GM23338 (cell line): ENCODE measurements at regions not wholly inside any gene's neighbourhood (a gene's known extent, or its start where the extent isn't known, plus 50 kb on each side); places are given as distances from the start of the nearest gene placed in this dataset.

Experiments used
- ATAC-seq: fragments of 200-7000 bp; cut with Tn5 transposase; 3 replicates; pipeline ENCODE4 v1.9.1; 2020
- DNase-seq: peaks from one replicate; pipeline ENCODE4 v3.0.0-alpha.2; 2015; ENCODE audit warnings: low spot score
- H2AFZ ChIP-seq: fragments of 200-600 bp; sonication (generic); 2 replicates; pipeline ENCODE4 v1.8.0; 2016; ENCODE audit warnings: antibody characterized with exemption, mild to moderate bottlenecking, moderate library complexity
- H3F3A ChIP-seq: fragments of 200-600 bp; sonication (generic); replicated peaks from 2 replicates; pipeline ENCODE4 v1.8.0; 2017; ENCODE audit warnings: antibody characterized with exemption, mixed run types, low read depth
- H3K27ac ChIP-seq: fragments of 200-600 bp; sonication (generic); 2 replicates; pipeline ENCODE4 v1.6.1; 2016; ENCODE audit warnings: low read depth
- H3K27me3 ChIP-seq: fragments of 200-600 bp; sonication (generic); 2 replicates; pipeline ENCODE4 v1.8.0; 2016; ENCODE audit warnings: mild to moderate bottlenecking, mixed run types, moderate library complexity; ENCODE audit not compliant: insufficient read depth
- H3K36me3 ChIP-seq: fragments of 200-600 bp; sonication (generic); 2 replicates; pipeline ENCODE4 v1.8.0; 2016; ENCODE audit warnings: mild to moderate bottlenecking; ENCODE audit not compliant: insufficient read depth
- H3K4me1 ChIP-seq: fragments of 200-600 bp; sonication (generic); 2 replicates; pipeline ENCODE4 v1.8.0; 2016; ENCODE audit warnings: mild to moderate bottlenecking, moderate library complexity; ENCODE audit not compliant: insufficient read depth
- H3K4me2 ChIP-seq: fragments of 200-600 bp; sonication (generic); 2 replicates; pipeline ENCODE4 v1.7.1; 2017; ENCODE audit warnings: mixed run types
- H3K4me3 ChIP-seq: fragments of 200-600 bp; sonication (generic); 2 replicates; pipeline ENCODE4 v1.6.1; 2016; ENCODE audit warnings: mixed run types
- H3K79me2 ChIP-seq: fragments of 200-600 bp; sonication (generic); replicated peaks from 2 replicates; pipeline ENCODE4 v1.8.0; 2017; ENCODE audit warnings: mild to moderate bottlenecking; ENCODE audit not compliant: insufficient read depth
- H3K9me2 ChIP-seq: fragments of 200-600 bp; sonication (generic); 2 replicates; pipeline ENCODE4 v1.8.0; 2017; ENCODE audit not compliant: insufficient read depth
- H4K20me1 ChIP-seq: fragments of 200-600 bp; sonication (generic); replicated peaks from 2 replicates; pipeline ENCODE4 v1.8.0; 2017; ENCODE audit warnings: mild to moderate bottlenecking; ENCODE audit not compliant: insufficient read depth
- H3K27ac Mint-ChIP-seq: 2 replicates; pipeline ENCODE4 v1.8.0; 2020; ENCODE audit warnings: inconsistent platforms, mild to moderate bottlenecking, moderate library complexity, mixed read lengths
- H3K27me3 Mint-ChIP-seq: 3 replicates; pipeline ENCODE4 v1.8.0; 2022; ENCODE audit warnings: low read depth, mild to moderate bottlenecking, moderate library complexity, mixed read lengths, inconsistent platforms; ENCODE audit not compliant: insufficient read depth, poor library complexity
- H3K36me3 Mint-ChIP-seq: 3 replicates; pipeline ENCODE4 v1.8.0; 2021; ENCODE audit warnings: low read depth, mild to moderate bottlenecking, inconsistent platforms, moderate library complexity, mixed read lengths
- H3K4me1 Mint-ChIP-seq: 3 replicates; pipeline ENCODE4 v1.8.0; 2020; ENCODE audit warnings: mild to moderate bottlenecking, inconsistent platforms, mixed read lengths
- H3K4me3 Mint-ChIP-seq: 3 replicates; pipeline ENCODE4 v1.8.0; 2021; ENCODE audit warnings: moderate library complexity, mild to moderate bottlenecking, inconsistent platforms, mixed read lengths
- H3K9me3 Mint-ChIP-seq: 3 replicates; pipeline ENCODE4 v1.8.0; 2020; ENCODE audit warnings: moderate library complexity, mild to moderate bottlenecking, inconsistent platforms, mixed read lengths
- CREB1 ChIP-seq: fragments of 250-450 bp; sonication (Bioruptor Pico); IDR thresholded peaks from 2 replicates; pipeline ENCODE4 v1.5.0; 2020; ENCODE audit warnings: low read depth, mild to moderate bottlenecking, moderate library complexity
- CTCF ChIP-seq, 2 experiments: fragments of 200-600 bp in 1 of 2; sonication (generic) in 1 of 2; conservative IDR thresholded peaks; 2 replicates each; pipeline versions ENCODE4 v1.5.1 to v1.6.1; 2016 to 2017; ENCODE audit warnings: antibody characterized with exemption in 2 of 2, low read depth in 2 of 2, mild to moderate bottlenecking in 2 of 2, moderate library complexity in 1 of 2
- EZH2 ChIP-seq: fragments of 200-600 bp; sonication (generic); IDR thresholded peaks from one replicate; pipeline ENCODE4 v1.8.0; 2017; ENCODE audit warnings: antibody characterized with exemption, mild to moderate bottlenecking, low read depth; ENCODE audit not compliant: unreplicated experiment
- EZH2phosphoT487 ChIP-seq: fragments of 200-600 bp; sonication (generic); IDR thresholded peaks from one replicate; pipeline ENCODE4 v1.8.1; 2018; ENCODE audit warnings: antibody characterized with exemption; ENCODE audit not compliant: unreplicated experiment
- JUNB ChIP-seq: IDR thresholded peaks from one replicate; pipeline ENCODE4 v1.6.1; 2016; ENCODE audit warnings: antibody characterized with exemption; ENCODE audit not compliant: unreplicated experiment
- NANOG ChIP-seq: IDR thresholded peaks from 2 replicates; pipeline ENCODE4 v1.6.1; 2016; ENCODE audit warnings: antibody characterized with exemption, borderline replicate concordance
- POLR2AphosphoS5 ChIP-seq: IDR thresholded peaks from 2 replicates; pipeline ENCODE4 v1.6.1; 2016; ENCODE audit warnings: antibody characterized with exemption, low read depth
- STAT1 ChIP-seq: IDR thresholded peaks from one replicate; pipeline ENCODE4 v1.6.1; 2016; ENCODE audit warnings: antibody characterized with exemption; ENCODE audit not compliant: unreplicated experiment
- ZNF114 ChIP-seq: fragments of 250-450 bp; sonication (Bioruptor Pico); IDR thresholded peaks from 2 replicates; pipeline ENCODE4 v1.5.0; 2020; ENCODE audit warnings: mild to moderate bottlenecking, moderate library complexity
- ZNF331 ChIP-seq: fragments of 250-450 bp; sonication (Bioruptor Pico); IDR thresholded peaks from 2 replicates; pipeline ENCODE4 v1.5.0; 2020; ENCODE audit warnings: low read depth, mild to moderate bottlenecking, moderate library complexity
- TF ChIP-seq, protein P1 (sequence below): fragments of 250-450 bp; sonication (Bioruptor Pico); IDR thresholded peaks from 2 replicates; pipeline ENCODE4 v1.5.0; 2020; ENCODE audit warnings: mild to moderate bottlenecking, moderate library complexity
- TF ChIP-seq, protein P2 (sequence below): IDR thresholded peaks from one replicate; pipeline ENCODE4 v1.6.1; 2018; ENCODE audit warnings: antibody characterized with exemption; ENCODE audit not compliant: unreplicated experiment

DNA sequence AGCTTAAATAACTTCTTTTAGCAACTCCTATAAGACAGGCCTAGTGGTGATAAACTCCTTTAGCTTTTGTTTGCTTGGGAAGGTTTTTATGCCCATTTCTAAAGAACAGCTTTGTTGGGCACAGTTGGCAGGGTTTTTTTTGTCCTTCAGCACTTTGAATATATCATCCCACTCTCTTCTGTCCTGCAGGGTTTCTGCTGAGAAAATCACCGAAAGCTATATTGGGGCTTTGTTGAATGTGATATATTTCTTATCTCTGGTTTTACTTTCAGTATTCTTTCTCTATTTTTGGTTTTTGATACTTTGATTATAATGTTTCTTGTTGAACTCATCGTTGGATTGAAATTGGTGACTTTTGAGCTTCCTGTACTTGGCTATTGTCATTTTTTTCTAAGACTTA is 372.8 kb upstream of the ZC3H15 start:
- Mint-ChIP-seq H3K36me3 (peaks cover 17% of the 10 kb centered on the region; the same call in 2 of the 3 replicates), H3K4me3 (no peak overlapping the region), H3K9me3 (peaks cover 5% of the 10 kb centered on the region; the same call in 2 of the 3 replicates), H3K27ac (no peak overlapping the region), H3K27me3 (no peaks in the 10 kb centered on the region), H3K4me1 (no peaks in the 10 kb centered on the region)
- no peak for DNase-seq
- H3K9me2 ChIP-seq, result no peaks in the 10 kb centered on the region; the same call in 1 of the 2 replicates
- H4K20me1 ChIP-seq, result no peaks in the 10 kb centered on the region
- no peak overlapping the region for H3K4me3 ChIP-seq
- no peaks in the 10 kb centered on the region for H3K4me1 ChIP-seq
- no peaks in the 10 kb centered on the region for H3K36me3 ChIP-seq
- H3K79me2 ChIP-seq, result no peaks in the 10 kb centered on the region
- TF ChIP-seq STAT1 (no peak), POLR2AphosphoS5 (no peak), JUNB (no peak), CTCF (conservative IDR thresholded peaks at IDR 0.05; ENCODE audit: low read depth in 2 of 2) (no peak), ZNF331 (CRISPR knock-in tag) (no peak), EZH2 (no peak), EZH2phosphoT487 (no peak), NANOG (no peak), ZNF114 (CRISPR knock-in tag) (no peak), CREB1 (CRISPR knock-in tag) (no peak)
- TF ChIP-seq, protein P1, sequence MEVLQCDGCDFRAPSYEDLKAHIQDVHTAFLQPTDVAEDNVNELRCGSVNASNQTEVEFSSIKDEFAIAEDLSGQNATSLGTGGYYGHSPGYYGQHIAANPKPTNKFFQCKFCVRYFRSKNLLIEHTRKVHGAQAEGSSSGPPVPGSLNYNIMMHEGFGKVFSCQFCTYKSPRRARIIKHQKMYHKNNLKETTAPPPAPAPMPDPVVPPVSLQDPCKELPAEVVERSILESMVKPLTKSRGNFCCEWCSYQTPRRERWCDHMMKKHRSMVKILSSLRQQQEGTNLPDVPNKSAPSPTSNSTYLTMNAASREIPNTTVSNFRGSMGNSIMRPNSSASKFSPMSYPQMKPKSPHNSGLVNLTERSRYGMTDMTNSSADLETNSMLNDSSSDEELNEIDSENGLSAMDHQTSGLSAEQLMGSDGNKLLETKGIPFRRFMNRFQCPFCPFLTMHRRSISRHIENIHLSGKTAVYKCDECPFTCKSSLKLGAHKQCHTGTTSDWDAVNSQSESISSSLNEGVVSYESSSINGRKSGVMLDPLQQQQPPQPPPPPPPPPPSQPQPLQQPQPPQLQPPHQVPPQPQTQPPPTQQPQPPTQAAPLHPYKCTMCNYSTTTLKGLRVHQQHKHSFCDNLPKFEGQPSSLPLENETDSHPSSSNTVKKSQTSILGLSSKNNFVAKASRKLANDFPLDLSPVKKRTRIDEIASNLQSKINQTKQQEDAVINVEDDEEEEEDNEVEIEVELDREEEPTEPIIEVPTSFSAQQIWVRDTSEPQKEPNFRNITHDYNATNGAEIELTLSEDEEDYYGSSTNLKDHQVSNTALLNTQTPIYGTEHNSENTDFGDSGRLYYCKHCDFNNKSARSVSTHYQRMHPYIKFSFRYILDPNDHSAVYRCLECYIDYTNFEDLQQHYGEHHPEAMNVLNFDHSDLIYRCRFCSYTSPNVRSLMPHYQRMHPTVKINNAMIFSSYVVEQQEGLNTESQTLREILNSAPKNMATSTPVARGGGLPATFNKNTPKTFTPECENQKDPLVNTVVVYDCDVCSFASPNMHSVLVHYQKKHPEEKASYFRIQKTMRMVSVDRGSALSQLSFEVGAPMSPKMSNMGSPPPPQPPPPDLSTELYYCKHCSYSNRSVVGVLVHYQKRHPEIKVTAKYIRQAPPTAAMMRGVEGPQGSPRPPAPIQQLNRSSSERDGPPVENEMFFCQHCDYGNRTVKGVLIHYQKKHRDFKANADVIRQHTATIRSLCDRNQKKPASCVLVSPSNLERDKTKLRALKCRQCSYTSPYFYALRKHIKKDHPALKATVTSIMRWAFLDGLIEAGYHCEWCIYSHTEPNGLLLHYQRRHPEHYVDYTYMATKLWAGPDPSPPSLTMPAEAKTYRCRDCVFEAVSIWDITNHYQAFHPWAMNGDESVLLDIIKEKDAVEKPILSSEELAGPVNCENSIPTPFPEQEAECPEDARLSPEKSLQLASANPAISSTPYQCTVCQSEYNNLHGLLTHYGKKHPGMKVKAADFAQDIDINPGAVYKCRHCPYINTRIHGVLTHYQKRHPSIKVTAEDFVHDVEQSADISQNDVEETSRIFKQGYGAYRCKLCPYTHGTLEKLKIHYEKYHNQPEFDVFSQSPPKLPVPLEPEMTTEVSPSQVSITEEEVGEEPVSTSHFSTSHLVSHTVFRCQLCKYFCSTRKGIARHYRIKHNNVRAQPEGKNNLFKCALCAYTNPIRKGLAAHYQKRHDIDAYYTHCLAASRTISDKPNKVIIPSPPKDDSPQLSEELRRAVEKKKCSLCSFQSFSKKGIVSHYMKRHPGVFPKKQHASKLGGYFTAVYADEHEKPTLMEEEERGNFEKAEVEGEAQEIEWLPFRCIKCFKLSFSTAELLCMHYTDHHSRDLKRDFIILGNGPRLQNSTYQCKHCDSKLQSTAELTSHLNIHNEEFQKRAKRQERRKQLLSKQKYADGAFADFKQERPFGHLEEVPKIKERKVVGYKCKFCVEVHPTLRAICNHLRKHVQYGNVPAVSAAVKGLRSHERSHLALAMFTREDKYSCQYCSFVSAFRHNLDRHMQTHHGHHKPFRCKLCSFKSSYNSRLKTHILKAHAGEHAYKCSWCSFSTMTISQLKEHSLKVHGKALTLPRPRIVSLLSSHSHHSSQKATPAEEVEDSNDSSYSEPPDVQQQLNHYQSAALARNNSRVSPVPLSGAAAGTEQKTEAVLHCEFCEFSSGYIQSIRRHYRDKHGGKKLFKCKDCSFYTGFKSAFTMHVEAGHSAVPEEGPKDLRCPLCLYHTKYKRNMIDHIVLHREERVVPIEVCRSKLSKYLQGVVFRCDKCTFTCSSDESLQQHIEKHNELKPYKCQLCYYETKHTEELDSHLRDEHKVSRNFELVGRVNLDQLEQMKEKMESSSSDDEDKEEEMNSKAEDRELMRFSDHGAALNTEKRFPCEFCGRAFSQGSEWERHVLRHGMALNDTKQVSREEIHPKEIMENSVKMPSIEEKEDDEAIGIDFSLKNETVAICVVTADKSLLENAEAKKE (CRISPR knock-in tag), result no peak
- TF ChIP-seq, protein P2, sequence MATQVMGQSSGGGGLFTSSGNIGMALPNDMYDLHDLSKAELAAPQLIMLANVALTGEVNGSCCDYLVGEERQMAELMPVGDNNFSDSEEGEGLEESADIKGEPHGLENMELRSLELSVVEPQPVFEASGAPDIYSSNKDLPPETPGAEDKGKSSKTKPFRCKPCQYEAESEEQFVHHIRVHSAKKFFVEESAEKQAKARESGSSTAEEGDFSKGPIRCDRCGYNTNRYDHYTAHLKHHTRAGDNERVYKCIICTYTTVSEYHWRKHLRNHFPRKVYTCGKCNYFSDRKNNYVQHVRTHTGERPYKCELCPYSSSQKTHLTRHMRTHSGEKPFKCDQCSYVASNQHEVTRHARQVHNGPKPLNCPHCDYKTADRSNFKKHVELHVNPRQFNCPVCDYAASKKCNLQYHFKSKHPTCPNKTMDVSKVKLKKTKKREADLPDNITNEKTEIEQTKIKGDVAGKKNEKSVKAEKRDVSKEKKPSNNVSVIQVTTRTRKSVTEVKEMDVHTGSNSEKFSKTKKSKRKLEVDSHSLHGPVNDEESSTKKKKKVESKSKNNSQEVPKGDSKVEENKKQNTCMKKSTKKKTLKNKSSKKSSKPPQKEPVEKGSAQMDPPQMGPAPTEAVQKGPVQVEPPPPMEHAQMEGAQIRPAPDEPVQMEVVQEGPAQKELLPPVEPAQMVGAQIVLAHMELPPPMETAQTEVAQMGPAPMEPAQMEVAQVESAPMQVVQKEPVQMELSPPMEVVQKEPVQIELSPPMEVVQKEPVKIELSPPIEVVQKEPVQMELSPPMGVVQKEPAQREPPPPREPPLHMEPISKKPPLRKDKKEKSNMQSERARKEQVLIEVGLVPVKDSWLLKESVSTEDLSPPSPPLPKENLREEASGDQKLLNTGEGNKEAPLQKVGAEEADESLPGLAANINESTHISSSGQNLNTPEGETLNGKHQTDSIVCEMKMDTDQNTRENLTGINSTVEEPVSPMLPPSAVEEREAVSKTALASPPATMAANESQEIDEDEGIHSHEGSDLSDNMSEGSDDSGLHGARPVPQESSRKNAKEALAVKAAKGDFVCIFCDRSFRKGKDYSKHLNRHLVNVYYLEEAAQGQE, result no peak
- H3K27ac ChIP-seq, result no peak overlapping the region
- H3K4me2 ChIP-seq, result no peak overlapping the region
- no peaks in the 10 kb centered on the region for H3K27me3 ChIP-seq
- no peak overlapping the region for H2AFZ ChIP-seq
- no peak for ATAC-seq
- H3F3A ChIP-seq, result no peaks in the 10 kb centered on the region
